Stimulated activated CD4-positive, alpha-beta T cell treated with anti-CD3 and anti-CD28 coated beads, Interleukin-1b, Interleukin-23, amount 100 ng/mL, for 48 hours (primary cell): ENCODE measurements at regions not wholly inside any gene's neighbourhood (a gene's known extent, or its start where the extent isn't known, plus 50 kb on each side); places are given as distances from the start of the nearest gene placed in this dataset.
"Not testable (repeated sequence)": the region's sequence is repeated elsewhere in the genome, so short reads cannot be mapped to it uniquely, and the experiment has no call there.

Experiments used
- DNase-seq: peaks from one replicate; pipeline ENCODE4 v3.0.0-alpha.2; 2020

DNA sequence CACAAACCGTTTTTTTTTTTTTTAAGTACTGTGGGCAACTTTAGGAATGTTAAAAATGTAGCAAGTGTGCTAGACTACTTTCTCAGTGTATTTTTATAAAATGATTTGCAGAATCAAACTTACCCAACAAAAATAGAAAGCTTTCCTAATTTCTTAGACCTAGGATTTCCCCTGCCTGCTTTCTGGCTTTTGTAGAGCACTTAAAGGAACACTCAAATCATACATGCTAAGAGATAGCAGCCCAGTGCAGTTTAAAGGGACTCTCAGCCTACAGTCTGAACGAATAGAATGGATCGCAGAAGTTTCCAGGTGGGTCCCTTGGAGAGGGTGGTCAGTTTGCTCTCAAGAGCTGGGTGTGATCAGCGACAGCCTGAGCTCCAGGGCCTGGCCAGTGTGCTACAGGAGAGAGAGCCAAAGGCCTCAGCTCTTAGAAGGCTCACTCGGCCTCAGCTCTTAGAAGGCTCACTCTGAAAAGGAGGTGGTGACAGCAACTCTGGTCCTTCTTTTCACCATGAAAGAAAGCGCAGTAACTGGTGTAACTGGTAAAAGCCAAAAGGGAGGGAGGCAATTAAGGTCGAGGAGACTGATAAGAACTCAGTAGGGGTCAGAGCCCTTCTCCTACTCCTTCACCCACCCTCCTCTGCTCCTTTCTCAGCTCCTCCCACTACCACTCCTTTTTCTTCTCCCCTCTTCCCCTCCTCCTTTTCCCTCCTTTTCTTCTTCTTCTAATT, 142.4 kb downstream of the ZFP64 start:
- no peak for DNase-seq

DNA sequence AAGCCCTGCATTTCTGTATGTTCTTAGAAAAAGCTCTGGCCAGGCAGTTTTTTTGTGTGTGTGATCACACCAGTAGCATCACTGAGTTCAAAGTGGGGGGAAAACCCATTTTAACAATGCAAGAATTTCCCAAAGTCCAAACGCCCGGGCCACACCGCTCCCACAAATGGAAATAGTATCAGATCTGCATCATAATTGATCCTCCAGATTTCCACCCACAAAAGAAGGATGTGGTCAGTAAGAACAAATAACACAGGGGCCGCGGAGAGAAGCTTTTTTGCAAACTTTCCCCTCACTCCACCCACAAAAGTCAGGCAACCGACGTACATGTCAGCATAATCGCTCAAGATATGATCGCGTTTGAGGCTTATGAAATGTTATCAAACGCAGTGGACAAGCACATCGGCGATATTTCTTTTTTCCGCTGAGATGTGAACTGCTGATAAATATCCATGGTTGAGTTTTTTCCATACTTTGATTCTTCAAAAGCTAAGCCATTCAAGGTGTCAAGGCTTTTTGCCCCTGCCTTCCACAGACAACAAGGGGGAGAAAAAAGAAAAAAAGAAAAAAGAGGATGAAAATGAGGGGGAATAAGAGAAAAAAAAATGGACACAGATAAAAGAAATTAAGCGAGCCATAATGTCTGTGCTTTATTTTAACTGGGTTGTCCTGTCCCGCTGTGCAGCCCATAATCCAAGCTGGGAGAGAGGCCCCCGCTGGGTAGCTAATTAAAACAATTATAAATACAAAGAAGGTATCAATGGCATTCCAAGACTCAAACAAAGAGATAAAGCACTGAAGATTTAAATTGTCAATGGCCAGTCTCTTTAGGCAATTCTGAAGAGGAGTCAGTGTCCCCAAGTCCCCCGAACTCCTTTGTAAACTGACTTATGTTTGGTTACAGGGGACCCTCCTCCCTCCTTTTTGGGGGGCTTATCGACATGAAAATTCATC, 143.5 kb downstream of the ZFP64 start:
- DNase-seq, result peak; percentile 11

- no peak for DNase-seq
These were observed 149.6 kb downstream of the ZFP64 start for GRCh38 chr20:52041966-52042365.

DNA sequence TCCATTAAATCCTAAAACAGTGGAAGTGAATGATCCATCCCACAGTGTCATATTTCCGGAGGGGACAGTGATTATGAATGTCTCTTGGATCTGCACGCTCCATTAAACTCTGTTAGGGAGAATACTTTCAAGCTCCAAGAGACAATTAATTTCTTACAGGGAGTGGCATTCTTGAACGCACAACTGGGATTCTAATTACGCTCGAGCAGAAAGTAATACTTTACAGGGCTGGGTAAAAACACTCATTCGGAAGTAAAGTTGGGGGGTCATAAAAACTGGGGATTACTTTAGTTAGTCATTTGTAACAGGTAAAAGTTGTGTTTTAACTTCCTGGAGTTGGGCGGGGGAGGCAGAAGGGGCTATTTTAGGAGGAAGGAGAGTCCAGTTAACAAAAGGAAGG, 151.8 kb downstream of the ZFP64 start:
- no peak for DNase-seq

DNA sequence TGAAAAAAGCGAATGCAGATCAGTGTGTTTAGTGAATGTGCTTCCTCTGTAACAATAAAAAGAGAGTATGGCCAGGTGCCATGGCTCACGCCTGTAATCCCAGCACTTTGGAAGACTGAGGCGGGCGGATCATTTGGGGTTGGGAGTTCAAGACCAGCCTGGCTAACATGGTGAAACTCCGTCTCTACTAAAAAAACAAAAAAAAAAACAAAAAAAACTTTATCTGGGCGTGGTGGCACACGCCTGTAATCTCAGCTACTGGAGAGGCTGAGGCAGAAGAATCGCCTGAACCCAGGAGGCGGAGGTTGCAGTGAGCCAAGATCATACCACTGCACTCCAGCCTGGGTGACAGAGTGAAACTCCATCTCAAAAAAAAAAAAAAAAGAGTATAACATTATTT, 152.9 kb downstream of the ZFP64 start:
- DNase-seq, result not testable (repeated sequence)

- DNase-seq, result no peak
These were observed 154.2 kb downstream of the ZFP64 start for GRCh38 chr20:52037370-52037769.

DNA sequence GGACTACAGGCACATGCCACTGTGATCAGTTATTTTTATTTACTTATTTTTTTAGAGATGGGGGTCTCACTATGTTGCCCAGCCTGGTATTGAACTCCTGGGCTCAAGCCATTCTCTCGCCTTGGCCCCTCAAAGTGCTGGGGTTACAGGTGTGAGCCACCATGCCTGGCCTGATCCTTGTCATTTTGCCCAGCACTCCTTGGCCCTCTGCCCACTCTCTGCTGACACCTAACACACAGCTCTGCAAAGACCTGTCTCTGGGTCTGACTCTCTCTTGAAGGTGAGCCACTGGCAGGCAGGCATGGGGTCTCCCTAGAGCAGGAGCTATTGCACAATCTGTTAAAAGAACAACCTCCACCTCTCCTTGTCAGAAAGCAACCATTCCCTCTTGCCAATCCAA, 155.6 kb downstream of the ZFP64 start:
- no peak for DNase-seq

DNA sequence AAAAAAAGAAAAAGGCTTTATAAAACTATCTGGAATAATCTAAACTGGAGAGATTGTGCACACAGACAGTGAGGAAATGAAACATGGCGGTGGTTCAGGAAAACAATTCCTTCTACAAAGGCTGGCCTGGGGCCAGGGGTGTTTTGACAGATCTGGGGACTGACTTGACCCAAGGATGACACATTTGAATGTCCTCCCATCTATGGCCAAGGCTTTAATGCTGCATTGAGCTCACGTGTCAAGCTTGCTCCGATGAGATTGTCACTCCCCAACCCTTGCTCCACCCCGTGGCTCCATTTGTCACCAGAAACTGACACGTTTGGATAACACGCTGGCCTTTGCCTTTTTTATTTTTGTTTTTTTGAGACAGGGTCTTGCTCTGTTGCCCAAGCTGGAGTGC, 156.1 kb downstream of the ZFP64 start:
- DNase-seq, result no peak

DNA sequence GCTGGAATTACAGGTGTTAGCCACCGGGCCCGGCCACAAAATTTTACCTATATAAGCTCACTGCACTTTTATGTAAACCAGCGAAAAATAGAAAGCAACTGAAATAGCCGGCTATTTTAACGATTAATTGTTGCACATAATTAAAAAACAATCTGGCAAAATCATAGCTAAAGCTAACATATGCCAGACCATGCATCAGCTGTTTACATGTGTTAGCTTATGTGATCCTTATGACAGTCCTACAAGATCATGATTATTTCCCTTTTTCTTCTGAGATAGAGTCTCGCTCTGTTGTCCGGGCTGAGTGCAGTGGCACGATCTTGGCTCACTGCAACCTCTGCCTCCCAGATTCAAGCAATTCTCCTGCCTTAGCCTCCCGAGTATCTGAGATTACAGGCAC, 157.0 kb downstream of the ZFP64 start:
- DNase-seq, result no peak

- no peak for DNase-seq
These were observed 158.3 kb downstream of the ZFP64 start for GRCh38 chr20:52033313-52033712.

- DNase-seq, result not testable (repeated sequence)
These were observed 159.3 kb downstream of the ZFP64 start for GRCh38 chr20:52032304-52032683.

DNA sequence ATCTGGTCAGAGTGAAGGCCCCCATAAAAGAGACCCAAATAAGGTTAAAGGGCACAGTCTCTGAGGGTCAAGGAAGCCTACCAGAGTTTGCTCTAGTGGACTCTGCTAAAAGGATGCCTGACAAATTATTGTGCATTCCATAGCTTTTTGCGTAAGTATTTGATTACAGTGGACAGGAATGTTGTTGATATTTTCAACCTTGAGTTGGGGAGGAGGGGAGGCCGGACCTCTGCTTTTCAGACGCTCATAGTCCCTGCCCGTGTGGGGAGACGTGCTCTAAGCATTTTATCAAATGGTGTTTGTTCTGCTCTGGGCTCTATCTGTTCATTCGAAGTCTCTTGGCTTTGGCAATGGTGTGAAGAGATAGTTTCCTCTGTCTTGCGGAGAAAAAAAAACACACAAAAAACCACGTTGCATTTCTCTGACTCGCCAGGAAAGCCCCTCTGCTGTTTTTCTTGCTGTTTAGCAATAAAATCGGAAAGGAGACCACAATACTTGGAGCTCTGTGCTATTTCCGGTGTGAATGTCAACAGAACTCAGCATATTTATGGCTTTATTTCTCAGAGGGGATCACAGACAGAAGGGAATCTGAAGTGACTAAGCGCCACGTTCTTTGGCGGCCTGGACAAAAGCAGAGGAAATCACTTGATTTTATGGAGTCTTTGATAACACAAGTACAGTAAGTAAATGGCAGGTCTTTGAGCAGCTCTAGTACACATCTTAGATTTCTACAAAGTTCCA, 159.8 kb downstream of the ZFP64 start:
- DNase-seq, result no peak

GRCh38 chr20:52031206-52031562, 160.4 kb downstream of the ZFP64 start:
- DNase-seq, result no peak

DNA sequence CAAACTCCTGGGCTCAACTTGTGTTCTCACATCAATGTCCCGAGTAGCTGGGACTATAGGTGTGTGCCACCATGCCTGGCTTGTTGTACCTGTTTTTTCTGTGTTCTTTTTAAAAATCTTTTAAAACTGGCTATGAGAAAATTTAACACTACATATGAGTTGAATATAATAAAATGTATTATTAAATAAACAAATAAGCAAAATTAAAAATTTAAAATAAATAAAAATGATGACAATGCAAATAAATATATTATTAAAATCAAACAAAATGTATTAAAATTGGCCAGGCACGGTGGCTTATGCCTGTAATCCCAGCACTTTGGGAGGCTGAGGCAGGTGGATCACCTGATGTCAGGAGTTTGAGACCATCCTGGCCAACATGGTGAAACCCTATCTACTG, 162.4 kb downstream of the ZFP64 start:
- DNase-seq, result not testable (repeated sequence)

DNA sequence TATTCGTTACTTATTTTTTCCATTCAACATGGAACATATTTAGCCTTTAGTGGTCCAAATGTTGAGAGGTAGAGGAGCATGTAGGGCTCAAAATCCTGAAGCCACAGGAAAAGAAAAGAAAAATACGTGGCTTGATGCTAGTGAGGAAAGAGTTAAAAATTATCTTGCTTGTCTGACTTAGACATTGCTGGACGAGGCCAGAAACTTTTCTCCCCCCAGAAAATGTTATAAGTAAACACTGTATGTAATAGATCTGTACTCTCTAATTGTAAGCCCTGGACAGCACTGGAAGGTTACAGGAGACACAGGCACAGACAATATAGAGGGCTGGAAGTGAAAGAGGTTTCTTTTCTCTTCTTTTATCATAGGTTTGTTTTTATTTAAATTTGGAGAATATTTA, 165.6 kb downstream of the ZFP64 start:
- DNase-seq, result no peak

DNA sequence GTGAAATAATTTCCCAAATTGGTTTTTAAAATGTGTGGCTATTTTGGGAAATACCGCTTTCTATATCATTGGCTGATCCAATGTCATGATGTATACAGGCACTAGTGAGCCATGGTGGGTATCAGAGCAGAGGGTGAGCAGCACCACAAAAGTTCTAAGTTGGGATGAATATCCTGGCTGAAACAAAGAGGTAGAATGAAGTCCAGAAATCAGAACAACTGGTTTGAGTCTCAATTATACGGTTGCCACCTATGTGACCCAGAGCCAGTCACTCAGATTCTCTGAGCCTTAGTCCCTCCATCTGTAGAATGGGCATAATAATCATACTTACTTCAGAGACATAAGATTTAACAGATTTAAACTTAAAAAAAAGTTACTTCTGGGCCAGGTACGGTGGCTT, 172.3 kb downstream of the ZFP64 start:
- no peak for DNase-seq

GRCh38 chr20:52017669-52018317, 173.8 kb downstream of the ZFP64 start:
- no peak for DNase-seq

- DNase-seq, result no peak
These were observed 175.6 kb downstream of the ZFP64 start for GRCh38 chr20:52016022-52016421.

DNA sequence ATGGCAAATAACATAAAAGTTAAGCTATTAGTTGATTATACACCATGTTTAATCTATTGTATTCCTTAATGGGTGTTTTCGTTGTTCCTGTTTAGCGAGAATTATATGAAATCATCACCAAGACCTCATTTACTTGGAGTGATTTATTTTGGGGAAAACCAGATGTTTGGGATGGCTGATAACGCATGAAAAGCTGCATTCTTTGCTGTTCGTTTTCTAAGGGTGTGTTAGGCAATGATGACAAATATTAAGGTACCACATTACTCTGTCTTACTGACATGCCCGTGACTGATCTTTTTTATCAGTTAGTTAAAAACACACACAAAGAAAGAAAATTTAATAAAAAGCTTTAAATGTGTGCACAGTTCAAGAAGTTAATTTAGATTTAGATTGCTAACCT, 176.4 kb downstream of the ZFP64 start:
- DNase-seq, result no peak

GRCh38 chr20:52012079-52012478, 179.5 kb downstream of the ZFP64 start:
- DNase-seq, result no peak

DNA sequence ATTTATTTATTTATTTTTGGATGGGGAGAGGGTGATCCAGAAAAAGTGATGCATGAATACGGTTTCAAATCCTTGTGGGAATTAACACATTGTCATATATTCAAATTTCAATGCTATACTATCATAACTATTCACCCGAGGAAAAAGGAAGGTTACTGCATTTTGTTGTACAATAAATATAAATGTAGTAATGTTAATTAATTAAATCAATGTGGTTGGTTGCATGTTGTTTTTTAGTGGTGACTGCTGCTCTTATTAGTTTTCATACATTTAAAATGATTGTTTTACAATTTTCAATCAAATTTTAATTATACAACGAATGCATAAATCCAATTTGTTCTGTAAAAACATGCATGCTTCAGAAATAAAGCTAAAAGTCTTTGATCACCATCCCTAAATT, 180.5 kb downstream of the ZFP64 start:
- no peak for DNase-seq

DNA sequence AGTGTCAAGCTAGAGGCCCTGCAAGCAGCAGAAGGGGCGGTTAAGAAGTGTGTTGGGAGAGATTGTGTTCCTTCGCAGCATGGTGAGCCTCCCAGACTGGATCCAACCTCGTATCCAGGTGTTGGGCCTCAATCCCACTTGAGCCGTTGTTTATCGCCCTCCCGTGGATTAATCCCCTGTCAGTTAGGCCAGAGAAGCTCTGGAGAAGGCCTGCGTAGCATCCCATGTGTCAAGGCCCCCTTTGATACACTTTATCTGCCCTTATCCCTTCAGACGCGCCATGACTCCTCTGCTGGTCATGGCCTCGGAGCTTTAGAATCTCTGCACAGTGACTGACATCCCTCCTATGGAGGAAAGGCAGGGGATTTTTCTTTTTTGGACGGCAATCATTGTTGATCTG, 181.0 kb downstream of the ZFP64 start:
- no peak for DNase-seq

DNA sequence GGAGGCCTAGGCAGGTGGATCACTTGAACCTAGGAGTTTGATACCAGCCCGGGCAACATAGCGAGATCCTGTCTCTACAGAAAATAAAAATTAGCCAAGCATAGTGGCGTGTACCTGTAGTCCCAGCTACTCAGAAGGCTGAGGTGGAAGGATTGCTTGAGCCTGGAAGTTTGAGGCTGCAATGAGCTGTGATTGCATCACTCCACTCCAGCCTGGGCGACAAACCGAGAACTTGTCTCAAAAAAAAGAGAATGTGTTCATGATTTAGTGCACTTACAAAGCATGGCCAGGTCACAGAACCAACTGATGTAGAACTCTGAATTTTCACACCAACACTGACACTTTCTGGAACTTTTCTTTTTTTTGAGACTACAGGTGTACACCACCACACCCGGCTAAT, 182.7 kb downstream of the ZFP64 start:
- no peak for DNase-seq
